Liver (tissue), 8 donors: ENCODE measurements at regions not wholly inside any gene's neighbourhood (a gene's known extent, or its start where the extent isn't known, plus 50 kb on each side); places are given as distances from the start of the nearest gene placed in this dataset.

Source experiments
- DNase-seq: peaks from one replicate; pipeline ENCODE4 v3.0.0-alpha.2; 2017; ENCODE audit warnings: low spot score
- H3K27ac ChIP-seq, 2 donors: one replicate each; pipeline ENCODE4 v1.7.0; 2013; ENCODE audit warnings: inconsistent platforms in 2 of 2, low read length in 2 of 2, control low read depth in 1 of 2, low read depth in 1 of 2, mild to moderate bottlenecking in 1 of 2
- H3K27me3 ChIP-seq, 4 donors: one replicate each; pipeline versions ENCODE4 v1.6.1 to v1.7.0; 2013; ENCODE audit warnings: low read length in 3 of 4, inconsistent platforms in 1 of 4, mild to moderate bottlenecking in 1 of 4, moderate library complexity in 1 of 4; ENCODE audit not compliant: control insufficient read depth in 4 of 4, insufficient read depth in 4 of 4
- H3K36me3 ChIP-seq, 4 donors: one replicate each; pipeline versions ENCODE4 v1.6.1 to v1.7.0; 2013; ENCODE audit warnings: low read length in 3 of 4, mild to moderate bottlenecking in 3 of 4, low read depth in 1 of 4, moderate library complexity in 1 of 4; ENCODE audit not compliant: control insufficient read depth in 4 of 4, insufficient read depth in 3 of 4
- H3K4me1 ChIP-seq, 4 donors: one replicate each; pipeline versions ENCODE4 v1.6.1 to v1.7.0; 2013; ENCODE audit warnings: low read length in 3 of 4, mild to moderate bottlenecking in 3 of 4, moderate library complexity in 1 of 4; ENCODE audit not compliant: control insufficient read depth in 4 of 4, insufficient read depth in 4 of 4
- H3K4me3 ChIP-seq, 3 donors: one replicate each; pipeline versions ENCODE4 v1.6.1 to v1.7.0; 2013; ENCODE audit warnings: low read length in 3 of 3, control low read depth in 1 of 3, low read depth in 1 of 3, mild to moderate bottlenecking in 1 of 3
- H3K9ac ChIP-seq, 2 donors: one replicate each; pipeline ENCODE4 v1.7.0; 2013; ENCODE audit warnings: low read length in 2 of 2, mild to moderate bottlenecking in 2 of 2, moderate library complexity in 2 of 2, control low read depth in 1 of 2, low read depth in 1 of 2
- H3K9me3 ChIP-seq, 4 donors: one replicate each; pipeline versions ENCODE4 v1.6.1 to v1.7.0; 2013; ENCODE audit warnings: low read length in 3 of 4; ENCODE audit not compliant: control insufficient read depth in 4 of 4
- ATF3 ChIP-seq: IDR thresholded peaks from 2 replicates; pipeline ENCODE4 v1.6.1; 2016; ENCODE audit warnings: antibody characterized with exemption
- CTCF ChIP-seq: fragments of 150-350 bp; IDR thresholded peaks from 2 replicates; pipeline ENCODE4 v1.5.1; 2017; ENCODE audit warnings: improper control_type of control experiment, low read depth, low read length; ENCODE audit not compliant: missing input control
- EGR1 ChIP-seq, 2 donors: IDR thresholded peaks; 2 replicates each; pipeline ENCODE4 v1.6.1; 2016 to 2018; ENCODE audit warnings: antibody characterized with exemption in 2 of 2, low read depth in 2 of 2
- FOXA1 ChIP-seq: IDR thresholded peaks from 2 replicates; pipeline ENCODE4 v1.6.1; 2016; ENCODE audit warnings: antibody characterized with exemption
- GABPA ChIP-seq, 2 donors: IDR thresholded peaks in 1 of 2; conservative IDR thresholded peaks in 1 of 2; 2 replicates each; pipeline ENCODE4 v1.6.1; 2016; ENCODE audit warnings: antibody characterized with exemption in 2 of 2, mild to moderate bottlenecking in 1 of 2, moderate library complexity in 1 of 2
- HNF4A ChIP-seq, 2 donors: conservative IDR thresholded peaks; 2 replicates each; pipeline ENCODE4 v1.6.1; 2016; ENCODE audit warnings: antibody characterized with exemption in 2 of 2, mild to moderate bottlenecking in 2 of 2
- JUND ChIP-seq, 2 donors: IDR thresholded peaks; 2 replicates each; pipeline ENCODE4 v1.6.1; 2016; ENCODE audit warnings: antibody characterized with exemption in 2 of 2
- MAX ChIP-seq: IDR thresholded peaks from 2 replicates; pipeline ENCODE4 v1.6.1; 2016; ENCODE audit warnings: antibody characterized with exemption
- NR2F2 ChIP-seq: IDR thresholded peaks from 2 replicates; pipeline ENCODE4 v1.6.1; 2016; ENCODE audit warnings: antibody characterized with exemption
- RAD21 ChIP-seq, 2 donors: IDR thresholded peaks; 2 replicates each; pipeline ENCODE4 v1.6.1; 2016; ENCODE audit warnings: antibody characterized with exemption in 2 of 2, mild to moderate bottlenecking in 2 of 2
- REST ChIP-seq: IDR thresholded peaks from 2 replicates; pipeline ENCODE4 v1.6.1; 2016; ENCODE audit warnings: antibody characterized with exemption, mild to moderate bottlenecking
- RXRA ChIP-seq, 2 donors: IDR thresholded peaks; 2 replicates each; pipeline ENCODE4 v1.6.1; 2017 to 2018; ENCODE audit warnings: antibody characterized with exemption in 2 of 2, mild to moderate bottlenecking in 1 of 2
- TAF1 ChIP-seq: conservative IDR thresholded peaks from 2 replicates; pipeline ENCODE4 v1.6.1; 2016; ENCODE audit warnings: antibody characterized with exemption, mild to moderate bottlenecking
- YY1 ChIP-seq: IDR thresholded peaks from 2 replicates; pipeline ENCODE4 v1.6.1; 2016; ENCODE audit warnings: antibody characterized with exemption, mild to moderate bottlenecking
- ZBTB33 ChIP-seq: IDR thresholded peaks from 2 replicates; pipeline ENCODE4 v1.6.1; 2016; ENCODE audit warnings: antibody characterized with exemption
- WGBS: extraction: QIAGEN DNeasy Blood & Tissue Kit; methylation state at CpG from one replicate; pipeline ENCODE4 v1.1.7; 2013; 5-methylcytosine and 5-hydroxymethylcytosine counted together
- donor health status: healthy.
- donor health status: healthy.
- donor health status: healthy.
- donor health status: healthy.
- donor health status: healthy.

- Histone ChIP-seq H3K4me3 (no peak overlapping the region), H3K9ac (no peak overlapping the region), H3K27ac (no peak overlapping the region), H3K4me1 (no peaks in the 10 kb centered on the region), H3K27me3 (no peaks in the 10 kb centered on the region), H3K36me3 (no peaks in the 10 kb centered on the region), H3K9me3 (no peaks in the 10 kb centered on the region)
- no peak for TF ChIP-seq MAX
- no peak for TF ChIP-seq HNF4A (conservative IDR thresholded peaks at IDR 0.05)
- no peak for TF ChIP-seq REST
- no peak for TF ChIP-seq NR2F2
- no peak for TF ChIP-seq JUND (IDR thresholded peaks at IDR 0.05)
- TF ChIP-seq TAF1: no peak
- TF ChIP-seq ATF3: no peak
- no peak for TF ChIP-seq RAD21 (IDR thresholded peaks at IDR 0.05)
- TF ChIP-seq FOXA1: no peak
- no peak for TF ChIP-seq YY1
- no peak for TF ChIP-seq EGR1 (IDR thresholded peaks at IDR 0.05; ENCODE audit: low read depth in 2 of 2)
- no peak for TF ChIP-seq RXRA (IDR thresholded peaks at IDR 0.05)
- no peak for TF ChIP-seq GABPA (IDR thresholded peaks at IDR 0.05 in 1 of 2, conservative IDR thresholded peaks at IDR 0.05 in 1 of 2)
- WGBS: 95% methylated on average over 3 of the region's 3 CpGs
- DNase-seq: no peak
Measured at GRCh38 chr1:67485046-67485811, 55.0 kb upstream of the SERBP1 start.

GRCh38 chr1:67489643-67490042, 59.4 kb upstream of the SERBP1 start:
- H3K4me1 ChIP-seq: no peaks in the 10 kb centered on the region
- TF ChIP-seq JUND (IDR thresholded peaks at IDR 0.05) (no peak), ZBTB33 (no peak), REST (no peak), CTCF (peak; percentile 28), FOXA1 (no peak), ATF3 (no peak), RAD21 (IDR thresholded peaks at IDR 0.05) (peak; percentile 69)
- 51% methylated on average over 1 of the region's 1 CpG for WGBS
- DNase-seq: no peak
- no peaks in the 10 kb centered on the region for H3K36me3 ChIP-seq
- H3K9me3 ChIP-seq: no peaks in the 10 kb centered on the region
- H3K9ac ChIP-seq: no peak overlapping the region
- H3K4me3 ChIP-seq: no peak overlapping the region
- H3K27me3 ChIP-seq: no peaks in the 10 kb centered on the region
- no peak overlapping the region for H3K27ac ChIP-seq
